H1 (cell line): ENCODE measurements at regions not wholly inside any gene's neighbourhood (a gene's known extent, or its start where the extent isn't known, plus 50 kb on each side); places are given as distances from the start of the nearest gene placed in this dataset.

Experiments used
- CTCF ChIA-PET: fragments of 300-600 bp; sonication (Branson Sonifier 250); formaldehyde crosslinking; loops from one replicate; lab custom pipeline; 2021; ENCODE audit not compliant: partially characterized antibody; lab: Charles Lee
- POLR2A ChIA-PET: fragments of 300-600 bp; sonication (Branson Sonifier 250); formaldehyde crosslinking; loops from one replicate; lab custom pipeline; 2021; ENCODE audit warnings: inconsistent platforms; ENCODE audit not compliant: partially characterized antibody; lab: Charles Lee
- DNase-seq, 2 experiments: peaks; one replicate each; pipeline versions ENCODE4 v3.0.0 to v3.0.0-alpha.2; 2010 to 2022; ENCODE audit warnings: low spot score in 2 of 2, low read depth in 1 of 2, mixed read lengths in 1 of 2
- FAIRE-seq: peaks from 2 replicates; lab custom pipeline; 2011; peaks lifted over from hg19 to GRCh38; lab: Jason Lieb, UNC
- H2AFZ ChIP-seq: 2 replicates; pipeline ENCODE4 v1.8.1; 2012; ENCODE audit warnings: low read length, inconsistent platforms
- H2AK5ac ChIP-seq: 2 replicates; pipeline ENCODE4 v1.6.1; 2013; ENCODE audit warnings: low read depth, low read length
- H2BK120ac ChIP-seq: replicated peaks from 2 replicates; pipeline ENCODE3; 2013; ENCODE audit warnings: low read depth, low read length, inconsistent platforms
- H2BK12ac ChIP-seq: 2 replicates; pipeline ENCODE4 v1.6.1; 2013; ENCODE audit warnings: low read depth, low read length
- H2BK15ac ChIP-seq: 2 replicates; pipeline ENCODE4 v1.6.1; 2013; ENCODE audit warnings: low read length
- H2BK20ac ChIP-seq: 2 replicates; pipeline ENCODE4 v1.6.1; 2013; ENCODE audit warnings: low read length
- H2BK5ac ChIP-seq: 2 replicates; pipeline ENCODE4 v1.6.1; 2013; ENCODE audit warnings: low read depth, low read length
- H3K14ac ChIP-seq: 2 replicates; pipeline ENCODE4 v1.6.1; 2013; ENCODE audit warnings: inconsistent platforms; ENCODE audit not compliant: insufficient read length
- H3K18ac ChIP-seq: 2 replicates; pipeline ENCODE4 v1.6.1; 2013; ENCODE audit warnings: low read length; ENCODE audit errors: extremely low read depth
- H3K23ac ChIP-seq: 2 replicates; pipeline ENCODE4 v1.6.1; 2013; ENCODE audit warnings: inconsistent platforms; ENCODE audit not compliant: insufficient read length
- H3K23me2 ChIP-seq: 2 replicates; pipeline ENCODE4 v1.6.1; 2013; ENCODE audit warnings: low read depth, low read length
- H3K27ac ChIP-seq: 2 replicates; pipeline ENCODE4 v1.6.1; 2011; ENCODE audit warnings: low read depth, low read length, inconsistent platforms
- H3K27me3 ChIP-seq, 4 experiments: replicated peaks in 1 of 4; 1 replicate in 1 of 4; 2 replicates in 3 of 4; pipeline versions ENCODE4 v1.6.1 to v1.8.1; 2011 to 2013; ENCODE audit warnings: low read length in 3 of 4, mild to moderate bottlenecking in 3 of 4, inconsistent platforms in 2 of 4, mixed read lengths in 2 of 4, moderate library complexity in 1 of 4; ENCODE audit not compliant: control insufficient read depth in 3 of 4, insufficient read depth in 3 of 4; ENCODE audit errors: extremely low read depth in 1 of 4
- H3K36me3 ChIP-seq, 4 experiments: 2 replicates each; pipeline versions ENCODE4 v1.6.1 to v1.8.1; 2011 to 2013; ENCODE audit warnings: mild to moderate bottlenecking in 4 of 4, low read length in 3 of 4, moderate library complexity in 2 of 4, control low read depth in 1 of 4, inconsistent platforms in 1 of 4; ENCODE audit not compliant: insufficient read depth in 4 of 4, control insufficient read depth in 2 of 4
- H3K4ac ChIP-seq: replicated peaks from 2 replicates; pipeline ENCODE3; 2013; ENCODE audit warnings: low read length, low read depth, mixed read lengths, inconsistent platforms; ENCODE audit not compliant: insufficient read length
- H3K4me1 ChIP-seq, 4 experiments: replicated peaks in 1 of 4; 1 replicate in 1 of 4; 2 replicates in 3 of 4; pipeline versions ENCODE4 v1.6.1 to v1.8.1; 2011 to 2013; ENCODE audit warnings: low read length in 3 of 4, inconsistent platforms in 2 of 4, mixed read lengths in 1 of 4; ENCODE audit not compliant: insufficient read depth in 4 of 4, control insufficient read depth in 3 of 4
- H3K4me2 ChIP-seq, 2 experiments: 2 replicates each; pipeline versions ENCODE4 v1.6.1 to v1.8.1; 2011 to 2013; ENCODE audit warnings: low read depth in 2 of 2, low read length in 2 of 2, control low read depth in 1 of 2, inconsistent platforms in 1 of 2, mild to moderate bottlenecking in 1 of 2; ENCODE audit not compliant: insufficient read depth in 1 of 2
- H3K4me3 ChIP-seq, 4 experiments: fragments of 200-600, 300-600 bp in 1 of 4; sonication (generic), shearing (Covaris generic), sonication (Bioruptor Twin) in 1 of 4; 2 replicates each; pipeline versions ENCODE4 v1.5.1 to v1.8.1; 2011 to 2016; ENCODE audit warnings: low read length in 4 of 4, low read depth in 3 of 4, control low read depth in 2 of 4, inconsistent platforms in 2 of 4, mild to moderate bottlenecking in 2 of 4, mixed read lengths in 1 of 4, moderate library complexity in 1 of 4; ENCODE audit not compliant: insufficient read depth in 2 of 4; ENCODE audit errors: extremely low read depth in 1 of 4
- H3K56ac ChIP-seq: replicated peaks from 2 replicates; pipeline ENCODE3; 2013; ENCODE audit warnings: low read depth, mild to moderate bottlenecking, mixed read lengths, low read length, inconsistent platforms; ENCODE audit not compliant: insufficient read length
- H3K79me1 ChIP-seq: 2 replicates; pipeline ENCODE4 v1.6.1; 2013; ENCODE audit warnings: low read depth, low read length, control low read depth
- H3K79me2 ChIP-seq, 2 experiments: 2 replicates each; pipeline versions ENCODE4 v1.6.1 to v1.8.1; 2012 to 2013; ENCODE audit warnings: low read length in 2 of 2, mild to moderate bottlenecking in 2 of 2, inconsistent platforms in 1 of 2; ENCODE audit not compliant: insufficient read depth in 2 of 2, control insufficient read depth in 1 of 2
- H3K9ac ChIP-seq, 4 experiments: replicated peaks in 1 of 4; 1 replicate in 1 of 4; 2 replicates in 3 of 4; pipeline versions ENCODE4 v1.6.1 to v1.8.1; 2011 to 2013; ENCODE audit warnings: low read depth in 3 of 4, low read length in 3 of 4, control low read depth in 2 of 4, mild to moderate bottlenecking in 2 of 4, moderate library complexity in 2 of 4, inconsistent platforms in 1 of 4; ENCODE audit errors: extremely low read depth in 1 of 4
- H3K9me3 ChIP-seq, 2 experiments: 2 replicates each; pipeline versions ENCODE4 v1.6.1 to v1.8.1; 2012 to 2013; ENCODE audit warnings: mild to moderate bottlenecking in 2 of 2, moderate library complexity in 2 of 2, control low read depth in 1 of 2, inconsistent platforms in 1 of 2, low read depth in 1 of 2, low read length in 1 of 2, mixed read lengths in 1 of 2; ENCODE audit not compliant: insufficient read depth in 2 of 2
- H4K20me1 ChIP-seq, 2 experiments: replicated peaks in 1 of 2; 2 replicates each; pipeline versions ENCODE3 to v1.8.1; 2011 to 2013; ENCODE audit warnings: inconsistent platforms in 2 of 2, low read length in 2 of 2, mild to moderate bottlenecking in 1 of 2; ENCODE audit not compliant: insufficient read depth in 2 of 2, control insufficient read depth in 1 of 2
- H4K5ac ChIP-seq: 2 replicates; pipeline ENCODE4 v1.6.1; 2013; ENCODE audit warnings: low read length, low read depth, mixed read lengths, inconsistent platforms; ENCODE audit not compliant: insufficient read length
- H4K8ac ChIP-seq: 2 replicates; pipeline ENCODE4 v1.8.0; 2013; ENCODE audit warnings: mild to moderate bottlenecking, moderate library complexity, low read length, inconsistent platforms; ENCODE audit not compliant: insufficient read depth; ENCODE audit errors: extremely low read depth
- H4K91ac ChIP-seq: replicated peaks from 2 replicates; pipeline ENCODE3; 2013; ENCODE audit warnings: low read length, mixed read lengths, inconsistent platforms; ENCODE audit not compliant: insufficient read length
- CHD1 ChIP-seq: IDR thresholded peaks from 2 replicates; pipeline ENCODE4 v1.6.1; 2012; ENCODE audit warnings: low read depth, low read length, improper control_type of control experiment
- CHD2 ChIP-seq: IDR thresholded peaks from 2 replicates; pipeline ENCODE4 v1.6.1; 2012; ENCODE audit warnings: low read length, improper control_type of control experiment
- MAFK ChIP-seq: IDR thresholded peaks from 2 replicates; pipeline ENCODE4 v1.6.1; 2012; ENCODE audit warnings: low read depth, mild to moderate bottlenecking, improper control_type of control experiment, low read length
- NANOG ChIP-seq: IDR thresholded peaks from 2 replicates; pipeline ENCODE4 v1.6.1; 2011; ENCODE audit warnings: low read length, low read depth, mild to moderate bottlenecking, inconsistent platforms; ENCODE audit not compliant: insufficient read depth, poor library complexity, severe bottlenecking
- RNF2 ChIP-seq: fragments of 200-900, 300-1000 bp; sonication (generic); IDR thresholded peaks from 2 replicates; pipeline ENCODE4 v1.7.1; 2016; ENCODE audit warnings: borderline replicate concordance, low read depth, mild to moderate bottlenecking, antibody characterized with exemption, low read length; ENCODE audit not compliant: poor library complexity, severe bottlenecking; ENCODE audit errors: missing control alignments
- SIX5 ChIP-seq: IDR thresholded peaks from 2 replicates; pipeline ENCODE4 v1.6.1; 2011; ENCODE audit warnings: mild to moderate bottlenecking, low read depth, low read length
- SRF ChIP-seq: IDR thresholded peaks from 2 replicates; pipeline ENCODE4 v1.6.1; 2011; ENCODE audit warnings: mild to moderate bottlenecking, low read depth, low read length, moderate library complexity
- SUZ12 ChIP-seq: fragments of 200-600 bp; sonication (generic); IDR thresholded peaks from 2 replicates; pipeline ENCODE4 v1.6.1; 2012; ENCODE audit warnings: mild to moderate bottlenecking, inconsistent platforms, low read length, moderate library complexity, mixed read lengths
- TAF7 ChIP-seq: optimal IDR thresholded peaks from 2 replicates; pipeline ENCODE3; 2011; ENCODE audit warnings: low read depth, mild to moderate bottlenecking, inconsistent platforms, low read length, moderate library complexity, borderline replicate concordance
- WGBS, 2 experiments: shearing (Covaris generic) in 1 of 2; methylation state at CpG; one replicate each; pipeline versions ENCODE4 v1.1.6 to v1.1.7; 2013 to 2015; ENCODE audit warnings: low lambda C conversion rate in 2 of 2, mixed read lengths in 2 of 2, inconsistent platforms in 1 of 2, low coverage in 1 of 2, missing lambda C conversion rate in 1 of 2; ENCODE audit not compliant: insufficient replicate concordance in 2 of 2, insufficient coverage in 1 of 2, insufficient read length in 1 of 2; ENCODE audit errors: extremely low coverage in 1 of 2, missing lambda C conversion rate in 1 of 2; 5-methylcytosine and 5-hydroxymethylcytosine counted together
- TF ChIP-seq, protein P1 (sequence below): IDR thresholded peaks from 2 replicates; pipeline ENCODE4 v1.6.1; 2012; ENCODE audit warnings: inconsistent platforms
- TF ChIP-seq, protein P2 (sequence below), 3 experiments: IDR thresholded peaks; 1 replicate in 2 of 3; 2 replicates in 1 of 3; pipeline versions ENCODE4 v1.5.1 to v1.6.1; 2011; ENCODE audit warnings: low read length in 3 of 3, mild to moderate bottlenecking in 3 of 3, inconsistent platforms in 2 of 3, low read depth in 1 of 3, moderate library complexity in 1 of 3; ENCODE audit not compliant: insufficient read depth in 1 of 3; ENCODE audit errors: control extremely low read depth in 1 of 3

DNA sequence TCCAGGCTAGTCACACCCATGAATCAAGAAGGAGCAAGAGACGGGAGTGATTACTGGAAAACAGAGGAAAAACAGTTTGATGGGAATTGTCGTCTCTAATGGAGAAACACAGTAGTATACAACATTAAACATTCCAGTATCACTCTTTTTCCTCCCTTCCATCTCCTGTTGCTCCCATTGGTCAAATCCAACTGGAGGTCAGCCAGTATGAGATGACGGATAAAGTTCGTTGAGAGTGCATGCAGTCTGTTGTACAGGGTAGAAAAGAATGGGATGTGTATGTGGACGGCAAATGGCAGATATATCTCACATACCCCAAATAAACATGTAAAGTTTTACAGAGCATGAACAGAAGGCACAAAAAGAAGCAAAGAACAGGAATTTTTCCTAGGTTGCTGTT lies 221.9 kb upstream of the TNP1 start:
- Histone ChIP-seq H3K9ac (no peak overlapping the region), H3K9me3 (no peaks in the 10 kb centered on the region), H3K4me2 (no peak overlapping the region), H3K27me3 (no peaks in the 10 kb centered on the region), H3K79me2 (no peaks in the 10 kb centered on the region), H3K14ac (no peak overlapping the region), H4K8ac (no peak overlapping the region), H2AFZ (no peak overlapping the region), H3K4ac (no peak overlapping the region), H3K23ac (no peak overlapping the region), H3K56ac (no peak overlapping the region), H2BK15ac (no peak overlapping the region), H4K5ac (no peak overlapping the region), H3K4me1 (no peaks in the 10 kb centered on the region), H2BK20ac (no peak overlapping the region), H3K79me1 (no peaks in the 10 kb centered on the region), H3K23me2 (no peaks in the 10 kb centered on the region), H3K4me3 (no peak overlapping the region), H3K18ac (no peak overlapping the region), H4K20me1 (no peaks in the 10 kb centered on the region), H2AK5ac (no peak overlapping the region), H3K27ac (no peak overlapping the region), H2BK12ac (no peak overlapping the region), H2BK5ac (no peak overlapping the region), H3K36me3 (no peaks in the 10 kb centered on the region), H4K91ac (no peak overlapping the region), H2BK120ac (no peak overlapping the region)
- ChIA-PET CTCF (interaction anchor here (1.4 to 2.8 kb wide), 2 partner anchors 23 to 38 kb away, joined by 4 to 10 read pairs; no protein-coding TSS in a partner anchor), POLR2A (no interaction called here)
- WGBS, 2 experiments: 94% methylated on average over 5 of the region's 5 CpGs; no CpG with 5 or more reads in 1 of the 2 experiments
- no peak for FAIRE-seq
- DNase-seq: no peak
- TF ChIP-seq SIX5 (no peak), CHD2 (no peak), NANOG (no peak), RNF2 (no peak), SUZ12 (no peak), MAFK (no peak), CHD1 (no peak), TAF7 (no peak), SRF (no peak)
- TF ChIP-seq, protein P1, sequence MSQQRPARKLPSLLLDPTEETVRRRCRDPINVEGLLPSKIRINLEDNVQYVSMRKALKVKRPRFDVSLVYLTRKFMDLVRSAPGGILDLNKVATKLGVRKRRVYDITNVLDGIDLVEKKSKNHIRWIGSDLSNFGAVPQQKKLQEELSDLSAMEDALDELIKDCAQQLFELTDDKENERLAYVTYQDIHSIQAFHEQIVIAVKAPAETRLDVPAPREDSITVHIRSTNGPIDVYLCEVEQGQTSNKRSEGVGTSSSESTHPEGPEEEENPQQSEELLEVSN: no peak
- TF ChIP-seq, protein P2, sequence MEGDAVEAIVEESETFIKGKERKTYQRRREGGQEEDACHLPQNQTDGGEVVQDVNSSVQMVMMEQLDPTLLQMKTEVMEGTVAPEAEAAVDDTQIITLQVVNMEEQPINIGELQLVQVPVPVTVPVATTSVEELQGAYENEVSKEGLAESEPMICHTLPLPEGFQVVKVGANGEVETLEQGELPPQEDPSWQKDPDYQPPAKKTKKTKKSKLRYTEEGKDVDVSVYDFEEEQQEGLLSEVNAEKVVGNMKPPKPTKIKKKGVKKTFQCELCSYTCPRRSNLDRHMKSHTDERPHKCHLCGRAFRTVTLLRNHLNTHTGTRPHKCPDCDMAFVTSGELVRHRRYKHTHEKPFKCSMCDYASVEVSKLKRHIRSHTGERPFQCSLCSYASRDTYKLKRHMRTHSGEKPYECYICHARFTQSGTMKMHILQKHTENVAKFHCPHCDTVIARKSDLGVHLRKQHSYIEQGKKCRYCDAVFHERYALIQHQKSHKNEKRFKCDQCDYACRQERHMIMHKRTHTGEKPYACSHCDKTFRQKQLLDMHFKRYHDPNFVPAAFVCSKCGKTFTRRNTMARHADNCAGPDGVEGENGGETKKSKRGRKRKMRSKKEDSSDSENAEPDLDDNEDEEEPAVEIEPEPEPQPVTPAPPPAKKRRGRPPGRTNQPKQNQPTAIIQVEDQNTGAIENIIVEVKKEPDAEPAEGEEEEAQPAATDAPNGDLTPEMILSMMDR (IDR thresholded peaks at IDR 0.05; ENCODE audit: control extremely low read depth in 1 of 3, insufficient read depth in 1 of 3, low read depth in 1 of 3, low read length in 3 of 3): no peak
